HG03095 (cell line): ENCODE measurements at regions not wholly inside any gene's neighbourhood (a gene's known extent, or its start where the extent isn't known, plus 50 kb on each side); places are given as distances from the start of the nearest gene placed in this dataset.

Experiments
- ATAC-seq: cut with Tn5 transposase; IDR thresholded peaks from one replicate; pipeline ENCODE4 v1.9.1; 2021; ENCODE audit warnings: moderate library complexity; ENCODE audit not compliant: unreplicated experiment

GRCh38 chr1:239590556-239590955 lies 204.2 kb downstream of the CHRM3 start:
- ATAC-seq, result no peak

DNA sequence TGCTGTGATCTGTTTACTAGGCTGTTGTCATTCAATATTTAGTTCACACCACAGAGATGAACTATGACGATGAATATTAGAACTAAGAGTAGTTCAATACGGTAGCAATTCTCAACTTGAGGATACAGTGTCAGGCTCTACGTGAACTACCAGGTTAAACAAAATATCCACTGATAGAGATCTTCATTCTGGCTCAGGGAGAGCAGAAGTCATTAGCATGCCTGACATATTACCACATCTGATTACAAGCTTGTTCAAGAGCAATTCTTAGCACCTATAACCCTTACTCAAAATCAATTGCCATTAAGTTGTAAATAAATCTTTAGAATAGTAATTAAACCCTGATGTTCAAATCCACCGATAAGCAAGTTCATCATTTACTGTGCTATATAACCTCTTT lies 207.2 kb downstream of the CHRM3 start:
- ATAC-seq, result no peak

DNA sequence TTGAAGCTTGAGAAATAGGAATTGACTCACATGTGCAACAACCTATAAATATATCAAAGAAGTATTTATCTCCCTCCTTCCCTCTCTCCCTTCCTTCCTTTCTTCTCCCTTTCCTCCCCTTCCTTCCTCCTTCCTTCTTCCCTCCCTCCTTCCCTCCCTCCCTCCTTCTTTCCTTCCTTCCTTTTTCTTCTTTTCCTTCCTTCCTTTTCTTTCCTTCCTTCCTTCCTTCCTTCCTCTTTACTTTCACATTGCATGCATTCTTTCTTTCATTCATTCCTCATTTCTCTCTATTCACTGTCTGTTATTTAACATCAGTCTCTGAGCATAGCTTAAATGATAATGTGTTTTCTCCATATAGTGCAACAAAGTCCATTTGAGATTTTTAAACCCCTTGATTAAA lies 214.2 kb downstream of the CHRM3 start:
- no peak for ATAC-seq

GRCh38 chr1:239601108-239601507 lies 214.7 kb downstream of the CHRM3 start:
- ATAC-seq, result no peak

GRCh38 chr1:239603530-239603929 lies 217.2 kb downstream of the CHRM3 start:
- ATAC-seq, result no peak

DNA sequence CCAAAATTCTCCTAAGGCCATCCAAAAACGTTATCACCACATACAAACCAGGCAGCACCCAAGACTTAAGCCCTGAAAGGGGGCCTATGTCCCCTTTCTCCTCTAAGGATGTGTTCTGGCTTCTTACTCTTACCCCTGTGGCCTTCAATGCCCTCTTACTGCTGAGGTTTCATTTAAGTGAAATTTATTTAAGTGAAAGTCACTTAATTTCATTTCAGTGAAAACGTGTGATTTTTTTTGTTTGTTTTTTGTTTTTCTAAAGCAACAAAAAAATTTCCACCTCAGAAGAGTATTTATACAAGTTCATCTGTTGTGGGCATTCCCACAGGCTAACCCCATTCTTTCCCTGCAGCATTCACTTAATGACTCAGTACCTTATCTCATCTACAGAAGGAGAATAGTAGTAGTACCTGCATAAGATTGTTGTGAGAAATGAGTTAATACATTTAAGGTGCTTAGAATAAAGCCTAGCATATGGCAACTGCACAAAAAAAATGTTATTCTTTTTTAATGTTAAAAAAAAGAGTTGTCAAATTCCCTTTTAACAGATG lies 220.6 kb downstream of the CHRM3 start:
- ATAC-seq, result no peak

GRCh38 chr1:239608469-239608868 lies 222.1 kb downstream of the CHRM3 start:
- ATAC-seq, result no peak

DNA sequence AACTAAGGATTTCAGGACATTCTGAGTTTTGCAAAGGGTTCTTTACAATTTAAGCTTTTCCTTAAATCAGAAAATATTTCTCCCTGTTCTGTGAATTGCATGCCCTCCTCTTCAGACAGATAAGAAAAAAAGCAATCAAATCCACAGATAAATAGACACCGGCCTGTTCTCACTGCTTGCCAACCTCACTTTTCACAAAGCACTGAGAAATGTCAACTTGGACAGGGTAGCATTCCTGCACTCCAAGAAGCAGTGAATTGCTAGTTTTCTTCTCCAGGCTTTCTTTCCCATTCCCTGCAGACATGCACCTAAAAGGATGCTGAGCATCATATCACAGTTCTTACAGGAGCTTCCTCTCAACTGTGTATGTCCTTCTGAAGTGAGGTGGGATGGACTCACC lies 226.0 kb downstream of the CHRM3 start:
- ATAC-seq, result no peak

DNA sequence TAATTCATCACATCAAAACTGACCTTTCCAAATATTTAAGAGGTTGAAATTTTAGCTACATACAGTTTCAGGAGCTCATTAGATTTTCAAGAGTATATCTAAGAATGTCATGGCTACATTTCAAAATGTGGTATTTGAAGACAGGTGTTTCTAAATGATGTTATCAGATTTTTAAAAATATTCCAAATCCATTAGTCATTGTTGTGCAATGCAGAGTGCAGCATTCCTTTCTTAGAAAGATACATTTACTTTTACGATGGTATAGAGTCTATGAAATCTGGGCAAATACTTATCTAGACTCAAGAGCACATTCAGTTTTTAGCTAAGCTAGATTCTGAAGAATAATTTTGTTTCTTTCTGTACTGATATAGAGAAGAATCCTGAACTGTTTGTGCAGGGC lies 230.3 kb downstream of the CHRM3 start:
- no peak for ATAC-seq

DNA sequence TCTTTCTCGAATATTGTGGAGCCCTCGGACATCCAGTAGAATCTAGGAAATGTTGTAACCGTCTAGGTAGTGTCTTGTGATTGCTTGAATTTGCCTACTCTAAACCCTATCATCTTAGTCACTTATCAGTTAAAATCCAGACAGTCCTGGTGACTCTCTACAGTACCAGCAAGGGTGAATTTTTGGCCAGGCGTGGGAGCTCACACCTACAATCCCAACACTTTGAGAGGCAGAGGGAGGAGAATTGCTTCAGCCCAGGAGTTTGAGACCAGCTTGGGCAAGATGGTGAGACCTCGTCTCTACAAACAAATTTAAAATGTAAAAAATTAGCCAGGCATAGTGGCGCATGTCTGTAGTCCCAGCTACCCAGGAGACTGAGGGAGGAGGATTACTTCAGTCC lies 230.9 kb downstream of the CHRM3 start:
- no peak for ATAC-seq

DNA sequence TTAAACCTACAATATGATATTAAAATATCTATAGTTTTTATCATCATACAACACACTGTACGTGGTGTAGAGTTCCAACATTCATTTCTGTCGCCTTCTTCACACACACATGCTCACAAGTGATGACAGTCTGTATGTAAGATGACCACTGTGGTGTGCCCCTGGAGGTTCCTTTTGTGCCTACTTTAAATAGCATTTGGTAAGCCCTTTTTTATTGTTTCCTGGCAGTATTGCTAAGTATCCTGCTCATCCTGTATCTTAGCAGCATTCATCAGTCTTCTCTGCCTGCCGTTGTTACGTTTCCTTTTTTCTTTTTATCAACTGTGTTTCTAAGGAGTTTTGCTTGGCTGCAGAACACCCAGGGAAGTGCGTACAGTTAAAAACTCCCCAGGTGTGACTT lies 231.4 kb downstream of the CHRM3 start:
- ATAC-seq, result no peak

DNA sequence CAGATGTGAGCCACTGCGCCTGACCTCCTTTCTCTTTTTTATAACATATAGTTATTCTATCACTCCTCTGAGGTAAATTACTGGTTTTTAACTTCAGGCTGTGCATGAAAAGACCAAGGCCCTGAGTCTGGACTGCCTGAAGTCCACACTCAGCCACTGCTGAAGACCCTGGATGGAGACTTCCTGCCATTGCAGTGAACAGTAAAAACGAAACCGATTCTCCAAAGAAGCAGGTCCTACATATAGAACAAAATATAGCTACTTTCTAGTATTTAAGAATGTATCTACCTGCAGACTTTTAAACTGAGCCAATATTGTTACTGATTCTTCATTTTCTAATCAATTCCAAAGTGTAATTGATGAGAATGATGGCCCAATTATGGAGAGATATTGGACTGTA lies 232.8 kb downstream of the CHRM3 start:
- no peak for ATAC-seq

DNA sequence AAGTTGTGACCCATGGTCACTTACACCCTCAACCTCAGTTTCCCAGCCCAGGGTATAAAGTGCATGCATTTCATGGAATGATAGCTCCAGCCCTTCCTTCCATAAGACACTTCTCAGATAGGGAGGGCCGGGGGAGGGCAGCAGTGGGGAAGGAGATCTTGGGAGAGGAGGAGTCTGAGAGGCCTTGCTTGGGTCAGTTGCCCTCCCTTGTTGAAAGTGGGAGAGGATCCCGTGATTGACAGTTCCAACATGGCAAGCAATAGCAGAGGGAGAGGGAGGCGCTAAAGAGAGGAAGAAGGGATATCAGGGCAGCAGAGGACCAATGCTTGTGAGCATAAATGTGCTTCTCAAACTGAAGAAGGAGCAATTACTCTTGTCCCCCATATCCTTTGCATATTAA lies 244.4 kb downstream of the CHRM3 start:
- ATAC-seq, result no peak

- no peak for ATAC-seq
These were observed 247.1 kb downstream of the CHRM3 start for GRCh38 chr1:239633432-239633831.

GRCh38 chr1:239635276-239635675 lies 248.9 kb downstream of the CHRM3 start:
- ATAC-seq, result no peak

DNA sequence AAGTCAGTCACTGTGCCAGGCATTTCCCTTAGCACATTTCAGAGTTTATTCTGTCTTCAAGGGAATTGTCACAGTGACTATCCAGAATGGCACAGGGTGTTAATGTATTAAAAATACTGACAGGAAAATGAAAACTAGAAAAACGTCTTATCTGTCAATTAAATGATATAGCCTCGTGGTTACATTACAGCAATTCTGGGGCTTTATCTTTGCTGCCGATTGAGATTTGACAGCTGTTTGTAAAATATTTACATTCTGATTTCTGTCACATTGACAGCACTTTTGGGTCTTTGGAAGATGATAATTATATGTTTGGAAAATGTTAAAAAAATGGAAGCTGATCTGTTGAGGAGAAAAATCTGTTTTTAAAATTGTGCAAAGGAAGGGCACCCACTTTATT lies 250.0 kb downstream of the CHRM3 start:
- ATAC-seq, result no peak

DNA sequence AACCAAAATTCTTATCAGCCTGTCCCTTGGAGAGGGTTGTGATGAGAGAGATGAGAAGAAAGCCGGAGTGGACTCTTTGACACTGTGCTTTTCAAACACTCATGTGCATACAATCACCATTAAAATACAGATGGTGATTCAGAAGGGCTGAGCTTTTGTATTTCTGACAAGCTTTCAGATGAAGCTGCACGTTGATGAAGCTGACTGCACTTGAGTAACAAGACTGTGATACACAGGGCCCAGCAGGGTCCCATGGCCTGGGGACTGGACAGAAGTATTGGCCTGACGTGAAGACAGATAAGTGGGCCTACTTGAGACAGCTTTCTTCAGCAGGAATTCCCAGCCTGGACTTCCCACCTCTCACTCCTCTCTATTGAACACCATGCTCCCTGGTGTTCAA lies 258.2 kb downstream of the CHRM3 start:
- ATAC-seq, result no peak

DNA sequence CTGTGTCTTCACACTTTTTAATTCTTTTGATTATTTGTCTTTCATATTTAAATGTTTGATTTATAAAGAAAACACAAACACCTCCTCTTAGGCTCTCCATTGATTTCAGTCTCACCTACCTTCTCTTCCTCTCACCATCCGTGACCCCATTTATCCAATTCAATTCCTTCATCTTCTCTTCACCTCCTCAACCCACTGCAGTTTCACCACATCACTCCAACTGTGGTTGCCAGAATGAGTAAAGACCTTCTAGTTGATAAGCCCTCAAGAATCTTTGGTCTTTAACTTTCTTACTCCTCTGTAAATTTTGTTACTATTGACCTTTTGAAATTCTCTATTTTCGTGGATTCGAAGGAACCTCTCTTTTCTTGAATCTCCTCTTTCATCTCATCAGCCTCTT lies 260.7 kb downstream of the CHRM3 start:
- no peak for ATAC-seq

- ATAC-seq, result no peak
These were observed 261.7 kb downstream of the CHRM3 start for GRCh38 chr1:239647964-239648632.

- no peak for ATAC-seq
These were observed 268.7 kb downstream of the CHRM3 start for GRCh38 chr1:239655023-239655422.

DNA sequence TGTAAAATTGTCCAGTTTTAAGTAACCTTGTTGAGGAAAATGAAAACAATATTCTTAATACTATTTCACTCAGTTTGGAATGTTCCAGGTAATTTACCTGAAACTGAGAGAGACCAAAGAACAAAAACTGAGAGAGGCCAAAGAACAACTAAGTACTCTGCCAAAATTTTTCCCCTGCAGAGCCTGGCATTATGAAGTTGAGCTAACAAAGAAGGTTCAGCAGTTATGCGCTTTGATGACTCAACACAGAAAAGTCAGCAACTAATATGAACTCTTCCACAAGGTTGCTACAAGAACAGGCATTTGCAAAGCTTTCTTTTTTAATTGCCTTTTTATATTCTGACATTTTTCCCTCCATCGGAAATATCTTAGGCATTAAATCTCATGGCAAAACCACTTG lies 270.9 kb downstream of the CHRM3 start:
- no peak for ATAC-seq

- no peak for ATAC-seq
These were observed 276.6 kb downstream of the CHRM3 start for GRCh38 chr1:239662950-239663349.

DNA sequence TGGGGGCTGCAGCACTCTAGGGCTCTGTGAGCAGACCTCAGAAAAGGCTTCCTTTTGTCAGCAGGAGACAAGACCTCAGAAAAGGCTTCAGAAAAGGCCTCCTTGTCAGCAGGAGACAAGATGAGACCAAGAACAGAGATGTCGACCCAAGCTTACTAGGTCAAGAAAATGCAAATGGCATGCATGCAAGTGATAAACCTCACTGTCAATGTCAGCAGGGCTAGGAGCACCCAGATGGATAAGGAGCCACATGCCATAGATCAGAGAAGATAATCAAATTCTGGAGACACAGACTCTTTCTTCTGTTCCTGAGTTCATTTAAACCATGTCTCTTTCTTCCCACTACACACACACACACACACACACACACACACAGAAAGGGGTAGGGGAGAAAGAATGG lies 285.9 kb downstream of the CHRM3 start:
- no peak for ATAC-seq
